HG03432 (cell line): ENCODE measurements at regions not wholly inside any gene's neighbourhood (a gene's known extent, or its start where the extent isn't known, plus 50 kb on each side); places are given as distances from the start of the nearest gene placed in this dataset.

Experiments used
- ATAC-seq: cut with Tn5 transposase; IDR thresholded peaks from one replicate; pipeline ENCODE4 v1.9.1; 2021; ENCODE audit warnings: mild to moderate bottlenecking, moderate library complexity; ENCODE audit not compliant: unreplicated experiment

GRCh38 chr6:141026504-141026903 is 1106.2 kb upstream of the GJE1 start:
- ATAC-seq: no peak

- no peak for ATAC-seq
Observed at GRCh38 chr6:141024526-141024925, 1108.2 kb upstream of the GJE1 start.

- no peak for ATAC-seq
Observed at GRCh38 chr6:141017941-141018340, 1114.8 kb upstream of the GJE1 start.

- no peak for ATAC-seq
Observed at GRCh38 chr6:141000917-141001316, 1131.8 kb upstream of the GJE1 start.

- no peak for ATAC-seq
Observed at GRCh38 chr6:140993515-140993914, 1139.2 kb upstream of the GJE1 start.

GRCh38 chr6:140992678-140993077 is 1140.0 kb upstream of the GJE1 start:
- ATAC-seq: no peak

- no peak for ATAC-seq
Observed at GRCh38 chr6:140988780-140989179, 1143.9 kb upstream of the GJE1 start.

GRCh38 chr6:140987364-140988155 is 1145.2 kb upstream of the GJE1 start:
- no peak for ATAC-seq

GRCh38 chr6:140985679-140986275 is 1146.9 kb upstream of the GJE1 start:
- no peak for ATAC-seq

GRCh38 chr6:140980265-140980887 is 1152.3 kb upstream of the GJE1 start:
- no peak for ATAC-seq

- no peak for ATAC-seq
Observed at GRCh38 chr6:140979642-140980091, 1153.1 kb upstream of the GJE1 start.

GRCh38 chr6:140977403-140977802 is 1155.3 kb upstream of the GJE1 start:
- ATAC-seq: no peak

- ATAC-seq: no peak
Observed at GRCh38 chr6:140976806-140977205, 1155.9 kb upstream of the GJE1 start.

- no peak for ATAC-seq
Observed at GRCh38 chr6:140970485-140970884, 1162.2 kb upstream of the GJE1 start.

- no peak for ATAC-seq
Observed at GRCh38 chr6:140968062-140968461, 1164.7 kb upstream of the GJE1 start.

- no peak for ATAC-seq
Observed at GRCh38 chr6:140966676-140967075, 1166.0 kb upstream of the GJE1 start.

GRCh38 chr6:140960566-140960965 is 1172.2 kb upstream of the GJE1 start:
- no peak for ATAC-seq

GRCh38 chr6:140957386-140957785 is 1175.3 kb upstream of the GJE1 start:
- no peak for ATAC-seq

GRCh38 chr6:140956571-140957369 is 1176.0 kb upstream of the GJE1 start:
- ATAC-seq: no peak

- no peak for ATAC-seq
Observed at GRCh38 chr6:140940251-140940925, 1192.3 kb upstream of the GJE1 start.

GRCh38 chr6:140932909-140933308 is 1199.8 kb upstream of the GJE1 start:
- no peak for ATAC-seq
